GM12878 (cell line): ENCODE measurements at regions not wholly inside any gene's neighbourhood (a gene's known extent, or its start where the extent isn't known, plus 50 kb on each side); places are given as distances from the start of the nearest gene placed in this dataset.

Source experiments
- ATAC-seq: fragments of 200-7000 bp; cut with Tn5 transposase; 3 replicates; pipeline ENCODE4 v1.9.1; 2020; ENCODE audit warnings: mild to moderate bottlenecking, moderate library complexity
- BruUV-seq: library from RNA; stranded (reverse); fragments of 400-500 nt; replicated peaks from 2 replicates; lab custom pipeline; 2021; lab: Mats Ljungman, UMichigan
- CTCF ChIA-PET: fragments of 300-600 bp; sonication (Branson Sonifier 250); formaldehyde crosslinking; extraction: SDS; loops from one replicate; lab custom pipeline; 2021; ENCODE audit warnings: inconsistent platforms; lab: Yijun Ruan, JAX
- POLR2A ChIA-PET: fragments of 350-600 bp; formaldehyde crosslinking; extraction: SDS; loops from one replicate; lab custom pipeline; 2021; ENCODE audit warnings: inconsistent platforms; lab: Charles Lee
- RAD21 ChIA-PET: fragments of 300-600 bp; sonication (Branson Sonifier 250); formaldehyde crosslinking; loops from one replicate; lab custom pipeline; 2023; ENCODE audit warnings: antibody characterized with exemption; ENCODE audit not compliant: unreplicated experiment; lab: Charles Lee
- SMC1A ChIA-PET: fragments of 300-600 bp; sonication (Branson Sonifier 250); formaldehyde crosslinking; loops from one replicate; lab custom pipeline; 2023; ENCODE audit not compliant: unreplicated experiment, uncharacterized antibody; lab: Charles Lee
- DNase-seq: peaks from one replicate; pipeline ENCODE4 v3.0.0-alpha.2; 2011; ENCODE audit warnings: low read depth, low spot score
- FAIRE-seq: peaks from 3 replicates; lab custom pipeline; 2011; peaks lifted over from hg19 to GRCh38; lab: Jason Lieb, UNC
- H2AFZ ChIP-seq: 2 replicates; pipeline ENCODE4 v1.6.0; 2011; ENCODE audit warnings: low read depth, low read length, control low read depth; ENCODE audit not compliant: control insufficient read depth
- H3K27ac ChIP-seq: 2 replicates; pipeline ENCODE4 v1.5.1; 2011; ENCODE audit warnings: control low read depth; ENCODE audit not compliant: control insufficient read depth, insufficient read depth
- H3K27me3 ChIP-seq, 2 experiments: replicated peaks in 1 of 2; 2 replicates each; pipeline versions ENCODE4 v1.6.0 to v1.6.1; 2011; ENCODE audit warnings: low read length in 1 of 2; ENCODE audit not compliant: control insufficient read depth in 2 of 2, insufficient read depth in 2 of 2
- H3K36me3 ChIP-seq, 2 experiments: 2 replicates each; pipeline ENCODE4 v1.5.1; 2011; ENCODE audit warnings: low read length in 1 of 2; ENCODE audit not compliant: control insufficient read depth in 2 of 2, insufficient read depth in 2 of 2
- H3K4me1 ChIP-seq: 2 replicates; pipeline ENCODE4 v1.6.1; 2011; ENCODE audit warnings: mild to moderate bottlenecking, low read length, moderate library complexity, mixed read lengths; ENCODE audit not compliant: control insufficient read depth, insufficient read depth
- H3K4me2 ChIP-seq: 2 replicates; pipeline ENCODE4 v1.6.0; 2011; ENCODE audit warnings: control low read depth; ENCODE audit not compliant: control insufficient read depth, insufficient read depth
- H3K4me3 ChIP-seq: fragments of 200-600 bp; sonication (generic); 2 replicates; pipeline ENCODE4 v1.5.1; 2016
- H3K79me2 ChIP-seq: 2 replicates; pipeline ENCODE4 v1.6.0; 2011; ENCODE audit warnings: low read length; ENCODE audit not compliant: control insufficient read depth, insufficient read depth
- H3K9ac ChIP-seq: 2 replicates; pipeline ENCODE4 v1.8.0; 2011; ENCODE audit warnings: low read length, control low read depth, mixed read lengths; ENCODE audit not compliant: control insufficient read depth, insufficient read depth
- H3K9me3 ChIP-seq: replicated peaks from 3 replicates; pipeline ENCODE4 v1.5.1; 2011; ENCODE audit warnings: mild to moderate bottlenecking, low read length; ENCODE audit not compliant: control insufficient read depth, insufficient read depth
- H4K20me1 ChIP-seq: 2 replicates; pipeline ENCODE4 v1.6.0; 2011; ENCODE audit not compliant: control insufficient read depth, insufficient read depth
- E4F1 ChIP-seq: fragments of 450-650 bp; IDR thresholded peaks from 2 replicates; pipeline ENCODE4 v1.6.1; 2018; ENCODE audit warnings: borderline replicate concordance, mild to moderate bottlenecking; ENCODE audit not compliant: partially characterized antibody
- MEF2A ChIP-seq: IDR thresholded peaks from 2 replicates; pipeline ENCODE4 v1.6.1; 2011; ENCODE audit warnings: low read depth, mild to moderate bottlenecking, low read length, moderate library complexity; ENCODE audit not compliant: insufficient read depth
- RAD21 ChIP-seq: IDR thresholded peaks from 2 replicates; pipeline ENCODE4 v1.6.1; 2011; ENCODE audit warnings: mild to moderate bottlenecking, low read depth, low read length, moderate library complexity; ENCODE audit not compliant: insufficient read depth
- SMC3 ChIP-seq: IDR thresholded peaks from 2 replicates; pipeline ENCODE4 v1.6.1; 2011; ENCODE audit warnings: low read length, improper control_type of control experiment, borderline replicate concordance
- SUZ12 ChIP-seq: fragments of 200-600 bp; sonication (generic); IDR thresholded peaks from one replicate; pipeline ENCODE4 v1.6.1; 2018; ENCODE audit warnings: antibody characterized with exemption, mild to moderate bottlenecking; ENCODE audit not compliant: unreplicated experiment
- YBX1 ChIP-seq: fragments of 450-650 bp; IDR thresholded peaks from 2 replicates; pipeline ENCODE4 v1.6.1; 2016; ENCODE audit warnings: antibody characterized with exemption
- WGBS: methylation state at CpG from one replicate; pipeline ENCODE4 v1.1.6; 2016; ENCODE audit warnings: low lambda C conversion rate; ENCODE audit not compliant: insufficient replicate concordance, insufficient coverage; ENCODE audit errors: missing lambda C conversion rate; 5-methylcytosine and 5-hydroxymethylcytosine counted together
- in situ Hi-C: fragments of 300-500 bp; cut with MboI; formaldehyde crosslinking; loops from 9 replicates; pipeline ENCODE4 v1.14.3; 2018; ENCODE audit warnings: mixed read lengths
- intact Hi-C: fragments of 100-400 bp; cut with micrococcal nuclease; formaldehyde crosslinking; loops from one replicate; pipeline ENCODE4 v1.14.2; 2022; ENCODE audit not compliant: unreplicated experiment
- TF ChIP-seq, protein P1 (sequence below), 3 experiments: IDR thresholded peaks in 2 of 3; conservative IDR thresholded peaks in 1 of 3; 2 replicates each; pipeline ENCODE4 v1.5.1; 2011; ENCODE audit warnings: low read depth in 3 of 3, low read length in 3 of 3, mild to moderate bottlenecking in 3 of 3, control low read depth in 2 of 3, moderate library complexity in 2 of 3, inconsistent platforms in 1 of 3, mixed read lengths in 1 of 3; ENCODE audit not compliant: control insufficient read depth in 2 of 3, insufficient read depth in 1 of 3; ENCODE audit errors: extremely low read depth in 1 of 3

- Histone ChIP-seq H3K9me3 (no peaks in the 10 kb centered on the region), H4K20me1 (no peaks in the 10 kb centered on the region), H3K4me3 (no peak overlapping the region), H2AFZ (no peak overlapping the region), H3K36me3 (no peaks in the 10 kb centered on the region), H3K79me2 (no peaks in the 10 kb centered on the region), H3K27me3 (no peaks in the 10 kb centered on the region; a peak in 1 of 4 replicates), H3K27ac (no peak overlapping the region), H3K4me1 (peaks cover 7% of the 10 kb centered on the region), H3K9ac (no peak overlapping the region), H3K4me2 (no peak overlapping the region)
- in situ Hi-C loops, result loop anchor here (25.0 kb wide), 1 partner anchor 476 kb away; no protein-coding TSS in a partner anchor
- FAIRE-seq (peak; percentile 82), ATAC-seq (peak; percentile 91), DNase-seq (peak; percentile 39)
- TF ChIP-seq SMC3, result peak; percentile 91
- peak; percentile 92 for TF ChIP-seq RAD21
- no peak for TF ChIP-seq E4F1
- TF ChIP-seq YBX1, result no peak
- TF ChIP-seq, protein P1, sequence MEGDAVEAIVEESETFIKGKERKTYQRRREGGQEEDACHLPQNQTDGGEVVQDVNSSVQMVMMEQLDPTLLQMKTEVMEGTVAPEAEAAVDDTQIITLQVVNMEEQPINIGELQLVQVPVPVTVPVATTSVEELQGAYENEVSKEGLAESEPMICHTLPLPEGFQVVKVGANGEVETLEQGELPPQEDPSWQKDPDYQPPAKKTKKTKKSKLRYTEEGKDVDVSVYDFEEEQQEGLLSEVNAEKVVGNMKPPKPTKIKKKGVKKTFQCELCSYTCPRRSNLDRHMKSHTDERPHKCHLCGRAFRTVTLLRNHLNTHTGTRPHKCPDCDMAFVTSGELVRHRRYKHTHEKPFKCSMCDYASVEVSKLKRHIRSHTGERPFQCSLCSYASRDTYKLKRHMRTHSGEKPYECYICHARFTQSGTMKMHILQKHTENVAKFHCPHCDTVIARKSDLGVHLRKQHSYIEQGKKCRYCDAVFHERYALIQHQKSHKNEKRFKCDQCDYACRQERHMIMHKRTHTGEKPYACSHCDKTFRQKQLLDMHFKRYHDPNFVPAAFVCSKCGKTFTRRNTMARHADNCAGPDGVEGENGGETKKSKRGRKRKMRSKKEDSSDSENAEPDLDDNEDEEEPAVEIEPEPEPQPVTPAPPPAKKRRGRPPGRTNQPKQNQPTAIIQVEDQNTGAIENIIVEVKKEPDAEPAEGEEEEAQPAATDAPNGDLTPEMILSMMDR (IDR thresholded peaks at IDR 0.05 in 2 of 3, conservative IDR thresholded peaks at IDR 0.05 in 1 of 3; ENCODE audit: control insufficient read depth in 2 of 3, extremely low read depth in 1 of 3, insufficient read depth in 1 of 3, low read depth in 3 of 3, low read length in 3 of 3), result peak; percentile 77 to 85 (median 78)
- no peak for TF ChIP-seq SUZ12
- TF ChIP-seq MEF2A, result no peak
- POLR2A ChIA-PET, result no interaction called here
- BruUV-seq, result no TSS peak
- SMC1A ChIA-PET, result no interaction called here
- RAD21 ChIA-PET, result no interaction called here
- CTCF ChIA-PET, result interaction anchor here (0.6 to 1.3 kb wide), 4 partner anchors 141 to 1517 kb away, joined by 3 to 5 read pairs (median 4); no protein-coding TSS in a partner anchor
- intact Hi-C loops, result loop anchor here (1.0 to 2.0 kb wide), 3 partner anchors 74 to 474 kb away; no protein-coding TSS in a partner anchor
- 23% methylated on average over 8 of the region's 8 CpGs for WGBS
Observed at GRCh38 chr7:4610768-4611467, 71.2 kb upstream of the FOXK1 start.
